Liver (tissue), 3 donors: ENCODE measurements at regions not wholly inside any gene's neighbourhood (a gene's known extent, or its start where the extent isn't known, plus 50 kb on each side); places are given as distances from the start of the nearest gene placed in this dataset.

Source experiments
- CTCF ChIP-seq: fragments of 150-350 bp; IDR thresholded peaks from 2 replicates; pipeline ENCODE4 v1.5.1; 2017; ENCODE audit warnings: improper control_type of control experiment, low read depth, low read length; ENCODE audit not compliant: missing input control
- GABPA ChIP-seq, 2 donors: IDR thresholded peaks in 1 of 2; conservative IDR thresholded peaks in 1 of 2; 2 replicates each; pipeline ENCODE4 v1.6.1; 2016; ENCODE audit warnings: antibody characterized with exemption in 2 of 2, mild to moderate bottlenecking in 1 of 2, moderate library complexity in 1 of 2
- RXRA ChIP-seq, 2 donors: IDR thresholded peaks; 2 replicates each; pipeline ENCODE4 v1.6.1; 2017 to 2018; ENCODE audit warnings: antibody characterized with exemption in 2 of 2, mild to moderate bottlenecking in 1 of 2
- TF ChIP-seq, protein P1 (sequence below): IDR thresholded peaks from 2 replicates; pipeline ENCODE4 v1.6.1; 2016; ENCODE audit warnings: antibody characterized with exemption
- donor health status: healthy.
- donor health status: healthy.

GRCh38 chr10:88113657-88114272, 250.3 kb downstream of the PTEN start:
- TF ChIP-seq CTCF (no peak), GABPA (IDR thresholded peaks at IDR 0.05 in 1 of 2, conservative IDR thresholded peaks at IDR 0.05 in 1 of 2) (no peak), RXRA (IDR thresholded peaks at IDR 0.05) (no peak)
- TF ChIP-seq, protein P1, sequence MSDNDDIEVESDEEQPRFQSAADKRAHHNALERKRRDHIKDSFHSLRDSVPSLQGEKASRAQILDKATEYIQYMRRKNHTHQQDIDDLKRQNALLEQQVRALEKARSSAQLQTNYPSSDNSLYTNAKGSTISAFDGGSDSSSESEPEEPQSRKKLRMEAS, result no peak
